ENCODE measurements at regions not wholly inside any gene's neighbourhood (a gene's known extent, or its start where the extent isn't known, plus 50 kb on each side); places are given as distances from the start of the nearest gene placed in this dataset.
A peak's percentile ranks its signal among the peaks of the same experiment; 100 is the strongest.
"Not testable (repeated sequence)": the region's sequence is repeated elsewhere in the genome, so short reads cannot be mapped to it uniquely, and the experiment has no call there.

GRCh38 chr3:144840866-144841265 is 869.2 kb downstream of the DIPK2A start:
- DNase-seq (ENCODE audit: low read depth, low spot score): no peak
- no peak overlapping the region for H3K27ac ChIP-seq

- DNase-seq (ENCODE audit: low read depth, low spot score): no peak
- H3K27ac ChIP-seq: no peak overlapping the region
These were observed 871.5 kb downstream of the DIPK2A start for GRCh38 chr3:144843099-144843498.

GRCh38 chr3:144852999-144853398 is 881.4 kb downstream of the DIPK2A start:
- no peak for DNase-seq (ENCODE audit: low read depth, low spot score)
- no peak overlapping the region for H3K27ac ChIP-seq

- DNase-seq (ENCODE audit: low read depth, low spot score); H3K27ac ChIP-seq: not testable (repeated sequence)
These were observed 882.4 kb downstream of the DIPK2A start for GRCh38 chr3:144854020-144854419.

- DNase-seq (ENCODE audit: low read depth, low spot score): no peak
These were observed 887.5 kb downstream of the DIPK2A start for GRCh38 chr3:144859161-144859560.

GRCh38 chr3:144864646-144865045 is 893.0 kb downstream of the DIPK2A start:
- no peak overlapping the region for H3K27ac ChIP-seq
- peak; percentile 5 for DNase-seq (ENCODE audit: low read depth, low spot score)

More at GRCh38 chr3:144859161-144859560, 887.5 kb downstream of the DIPK2A start:
- no peak overlapping the region for H3K27ac ChIP-seq

GRCh38 chr3:144865948-144866347 is 894.3 kb downstream of the DIPK2A start:
- H3K27ac ChIP-seq: no peak overlapping the region

GRCh38 chr3:144866476-144866875 is 894.9 kb downstream of the DIPK2A start:
- no peak overlapping the region for H3K27ac ChIP-seq
- no peak for DNase-seq (ENCODE audit: low read depth, low spot score)

More at GRCh38 chr3:144865948-144866347, 894.3 kb downstream of the DIPK2A start:
- DNase-seq (ENCODE audit: low read depth, low spot score): no peak

- no peak overlapping the region for H3K27ac ChIP-seq
- no peak for DNase-seq (ENCODE audit: low read depth, low spot score)
These were observed 896.9 kb downstream of the DIPK2A start for GRCh38 chr3:144868506-144868905.

GRCh38 chr3:144873066-144873465 is 901.4 kb downstream of the DIPK2A start:
- DNase-seq (ENCODE audit: low read depth, low spot score): no peak
- no peak overlapping the region for H3K27ac ChIP-seq

- H3K27ac ChIP-seq: no peak overlapping the region
- no peak for DNase-seq (ENCODE audit: low read depth, low spot score)
These were observed 903.6 kb downstream of the DIPK2A start for GRCh38 chr3:144875211-144875610.

GRCh38 chr3:144877356-144877755 is 905.7 kb downstream of the DIPK2A start:
- H3K27ac ChIP-seq: no peak overlapping the region
- DNase-seq (ENCODE audit: low read depth, low spot score): no peak

GRCh38 chr3:144879701-144880100 is 908.1 kb downstream of the DIPK2A start:
- no peak for DNase-seq (ENCODE audit: low read depth, low spot score)
- no peak overlapping the region for H3K27ac ChIP-seq

- no peak overlapping the region for H3K27ac ChIP-seq
- DNase-seq (ENCODE audit: low read depth, low spot score): no peak
These were observed 922.4 kb downstream of the DIPK2A start for GRCh38 chr3:144893980-144894379.

- no peak overlapping the region for H3K27ac ChIP-seq
- DNase-seq (ENCODE audit: low read depth, low spot score): no peak
These were observed 923.0 kb downstream of the DIPK2A start for GRCh38 chr3:144894576-144894975.

- no peak for DNase-seq (ENCODE audit: low read depth, low spot score)
These were observed 928.7 kb downstream of the DIPK2A start for GRCh38 chr3:144900366-144900765.

GRCh38 chr3:144907581-144907980 is 936.0 kb downstream of the DIPK2A start:
- H3K27ac ChIP-seq; DNase-seq (ENCODE audit: low read depth, low spot score): not testable (repeated sequence)

More at GRCh38 chr3:144900366-144900765, 928.7 kb downstream of the DIPK2A start:
- no peak overlapping the region for H3K27ac ChIP-seq

GRCh38 chr3:144912968-144913367 is 941.3 kb downstream of the DIPK2A start:
- no peak overlapping the region for H3K27ac ChIP-seq
- no peak for DNase-seq (ENCODE audit: low read depth, low spot score)

- no peak overlapping the region for H3K27ac ChIP-seq
- no peak for DNase-seq (ENCODE audit: low read depth, low spot score)
These were observed 943.6 kb downstream of the DIPK2A start for GRCh38 chr3:144915202-144915601.

- DNase-seq (ENCODE audit: low read depth, low spot score): no peak
- H3K27ac ChIP-seq: no peak overlapping the region
These were observed 950.1 kb downstream of the DIPK2A start for GRCh38 chr3:144921710-144922109.

- H3K27ac ChIP-seq: no peak overlapping the region
- DNase-seq (ENCODE audit: low read depth, low spot score): no peak
These were observed 951.6 kb downstream of the DIPK2A start for GRCh38 chr3:144923046-144923775.

- no peak overlapping the region for H3K27ac ChIP-seq
- no peak for DNase-seq (ENCODE audit: low read depth, low spot score)
These were observed 958.8 kb downstream of the DIPK2A start for GRCh38 chr3:144930431-144930830.

Measured in epithelial cell of prostate (primary cell).